HG03565 (cell line): ENCODE measurements at regions not wholly inside any gene's neighbourhood (a gene's known extent, or its start where the extent isn't known, plus 50 kb on each side); places are given as distances from the start of the nearest gene placed in this dataset.

Source experiments
- ATAC-seq: cut with Tn5 transposase; IDR thresholded peaks from one replicate; pipeline ENCODE4 v1.9.1; 2021; ENCODE audit warnings: mild to moderate bottlenecking, moderate library complexity; ENCODE audit not compliant: unreplicated experiment

GRCh38 chr2:83585250-83585649 lies 873.8 kb downstream of the SUCLG1 start:
- no peak for ATAC-seq

GRCh38 chr2:83584672-83585071 lies 874.4 kb downstream of the SUCLG1 start:
- no peak for ATAC-seq

GRCh38 chr2:83582589-83582988 lies 876.5 kb downstream of the SUCLG1 start:
- ATAC-seq: no peak

- no peak for ATAC-seq
These were observed 879.6 kb downstream of the SUCLG1 start for GRCh38 chr2:83579507-83579906.

GRCh38 chr2:83578405-83578804 lies 880.7 kb downstream of the SUCLG1 start:
- no peak for ATAC-seq

- ATAC-seq: no peak
These were observed 884.5 kb downstream of the SUCLG1 start for GRCh38 chr2:83574614-83575013.

- ATAC-seq: no peak
These were observed 886.0 kb downstream of the SUCLG1 start for GRCh38 chr2:83573060-83573459.

- no peak for ATAC-seq
These were observed 886.7 kb downstream of the SUCLG1 start for GRCh38 chr2:83572400-83572799.

GRCh38 chr2:83567551-83567950 lies 891.5 kb downstream of the SUCLG1 start:
- ATAC-seq: no peak

GRCh38 chr2:83565626-83566025 lies 893.5 kb downstream of the SUCLG1 start:
- no peak for ATAC-seq

- ATAC-seq: no peak
These were observed 893.9 kb downstream of the SUCLG1 start for GRCh38 chr2:83565181-83565580.

GRCh38 chr2:83561592-83561991 lies 897.5 kb downstream of the SUCLG1 start:
- no peak for ATAC-seq

GRCh38 chr2:83536556-83536955 lies 922.5 kb downstream of the SUCLG1 start:
- no peak for ATAC-seq

GRCh38 chr2:83534416-83534815 lies 924.7 kb downstream of the SUCLG1 start:
- ATAC-seq: no peak

- ATAC-seq: no peak
These were observed 927.8 kb downstream of the SUCLG1 start for GRCh38 chr2:83531206-83531826.

GRCh38 chr2:83528767-83529166 lies 930.3 kb downstream of the SUCLG1 start:
- ATAC-seq: no peak

GRCh38 chr2:83522891-83523493 lies 936.1 kb downstream of the SUCLG1 start:
- ATAC-seq: no peak

GRCh38 chr2:83517727-83518368 lies 941.2 kb downstream of the SUCLG1 start:
- no peak for ATAC-seq

- ATAC-seq: no peak
These were observed 942.6 kb downstream of the SUCLG1 start for GRCh38 chr2:83516503-83516902.

GRCh38 chr2:83487451-83487850 lies 971.6 kb downstream of the SUCLG1 start:
- no peak for ATAC-seq

- no peak for ATAC-seq
These were observed 977.6 kb downstream of the SUCLG1 start for GRCh38 chr2:83481436-83481835.

GRCh38 chr2:83478037-83478436 lies 981.0 kb downstream of the SUCLG1 start:
- no peak for ATAC-seq
